H1 (cell line): ENCODE measurements at regions not wholly inside any gene's neighbourhood (a gene's known extent, or its start where the extent isn't known, plus 50 kb on each side); places are given as distances from the start of the nearest gene placed in this dataset.

Experiments used
- CTCF ChIA-PET: fragments of 300-600 bp; sonication (Branson Sonifier 250); formaldehyde crosslinking; loops from one replicate; lab custom pipeline; 2021; ENCODE audit not compliant: partially characterized antibody; lab: Charles Lee
- POLR2A ChIA-PET: fragments of 300-600 bp; sonication (Branson Sonifier 250); formaldehyde crosslinking; loops from one replicate; lab custom pipeline; 2021; ENCODE audit warnings: inconsistent platforms; ENCODE audit not compliant: partially characterized antibody; lab: Charles Lee
- DNase-seq, 2 experiments: peaks; one replicate each; pipeline versions ENCODE4 v3.0.0 to v3.0.0-alpha.2; 2010 to 2022; ENCODE audit warnings: low spot score in 2 of 2, low read depth in 1 of 2, mixed read lengths in 1 of 2
- FAIRE-seq: peaks from 2 replicates; lab custom pipeline; 2011; peaks lifted over from hg19 to GRCh38; lab: Jason Lieb, UNC
- H2AFZ ChIP-seq: 2 replicates; pipeline ENCODE4 v1.8.1; 2012; ENCODE audit warnings: low read length, inconsistent platforms
- H2AK5ac ChIP-seq: 2 replicates; pipeline ENCODE4 v1.6.1; 2013; ENCODE audit warnings: low read depth, low read length
- H2BK120ac ChIP-seq: replicated peaks from 2 replicates; pipeline ENCODE3; 2013; ENCODE audit warnings: low read depth, low read length, inconsistent platforms
- H2BK12ac ChIP-seq: 2 replicates; pipeline ENCODE4 v1.6.1; 2013; ENCODE audit warnings: low read depth, low read length
- H2BK15ac ChIP-seq: 2 replicates; pipeline ENCODE4 v1.6.1; 2013; ENCODE audit warnings: low read length
- H2BK20ac ChIP-seq: 2 replicates; pipeline ENCODE4 v1.6.1; 2013; ENCODE audit warnings: low read length
- H2BK5ac ChIP-seq: 2 replicates; pipeline ENCODE4 v1.6.1; 2013; ENCODE audit warnings: low read depth, low read length
- H3K14ac ChIP-seq: 2 replicates; pipeline ENCODE4 v1.6.1; 2013; ENCODE audit warnings: inconsistent platforms; ENCODE audit not compliant: insufficient read length
- H3K18ac ChIP-seq: 2 replicates; pipeline ENCODE4 v1.6.1; 2013; ENCODE audit warnings: low read length; ENCODE audit errors: extremely low read depth
- H3K23ac ChIP-seq: 2 replicates; pipeline ENCODE4 v1.6.1; 2013; ENCODE audit warnings: inconsistent platforms; ENCODE audit not compliant: insufficient read length
- H3K23me2 ChIP-seq: 2 replicates; pipeline ENCODE4 v1.6.1; 2013; ENCODE audit warnings: low read depth, low read length
- H3K27ac ChIP-seq: 2 replicates; pipeline ENCODE4 v1.6.1; 2011; ENCODE audit warnings: low read depth, low read length, inconsistent platforms
- H3K27me3 ChIP-seq, 4 experiments: replicated peaks in 1 of 4; 1 replicate in 1 of 4; 2 replicates in 3 of 4; pipeline versions ENCODE4 v1.6.1 to v1.8.1; 2011 to 2013; ENCODE audit warnings: low read length in 3 of 4, mild to moderate bottlenecking in 3 of 4, inconsistent platforms in 2 of 4, mixed read lengths in 2 of 4, moderate library complexity in 1 of 4; ENCODE audit not compliant: control insufficient read depth in 3 of 4, insufficient read depth in 3 of 4; ENCODE audit errors: extremely low read depth in 1 of 4
- H3K36me3 ChIP-seq, 4 experiments: 2 replicates each; pipeline versions ENCODE4 v1.6.1 to v1.8.1; 2011 to 2013; ENCODE audit warnings: mild to moderate bottlenecking in 4 of 4, low read length in 3 of 4, moderate library complexity in 2 of 4, control low read depth in 1 of 4, inconsistent platforms in 1 of 4; ENCODE audit not compliant: insufficient read depth in 4 of 4, control insufficient read depth in 2 of 4
- H3K4ac ChIP-seq: replicated peaks from 2 replicates; pipeline ENCODE3; 2013; ENCODE audit warnings: low read length, low read depth, mixed read lengths, inconsistent platforms; ENCODE audit not compliant: insufficient read length
- H3K4me1 ChIP-seq, 4 experiments: replicated peaks in 1 of 4; 1 replicate in 1 of 4; 2 replicates in 3 of 4; pipeline versions ENCODE4 v1.6.1 to v1.8.1; 2011 to 2013; ENCODE audit warnings: low read length in 3 of 4, inconsistent platforms in 2 of 4, mixed read lengths in 1 of 4; ENCODE audit not compliant: insufficient read depth in 4 of 4, control insufficient read depth in 3 of 4
- H3K4me2 ChIP-seq, 2 experiments: 2 replicates each; pipeline versions ENCODE4 v1.6.1 to v1.8.1; 2011 to 2013; ENCODE audit warnings: low read depth in 2 of 2, low read length in 2 of 2, control low read depth in 1 of 2, inconsistent platforms in 1 of 2, mild to moderate bottlenecking in 1 of 2; ENCODE audit not compliant: insufficient read depth in 1 of 2
- H3K4me3 ChIP-seq, 4 experiments: fragments of 200-600, 300-600 bp in 1 of 4; sonication (generic), shearing (Covaris generic), sonication (Bioruptor Twin) in 1 of 4; 2 replicates each; pipeline versions ENCODE4 v1.5.1 to v1.8.1; 2011 to 2016; ENCODE audit warnings: low read length in 4 of 4, low read depth in 3 of 4, control low read depth in 2 of 4, inconsistent platforms in 2 of 4, mild to moderate bottlenecking in 2 of 4, mixed read lengths in 1 of 4, moderate library complexity in 1 of 4; ENCODE audit not compliant: insufficient read depth in 2 of 4; ENCODE audit errors: extremely low read depth in 1 of 4
- H3K56ac ChIP-seq: replicated peaks from 2 replicates; pipeline ENCODE3; 2013; ENCODE audit warnings: low read depth, mild to moderate bottlenecking, mixed read lengths, low read length, inconsistent platforms; ENCODE audit not compliant: insufficient read length
- H3K79me1 ChIP-seq: 2 replicates; pipeline ENCODE4 v1.6.1; 2013; ENCODE audit warnings: low read depth, low read length, control low read depth
- H3K79me2 ChIP-seq, 2 experiments: 2 replicates each; pipeline versions ENCODE4 v1.6.1 to v1.8.1; 2012 to 2013; ENCODE audit warnings: low read length in 2 of 2, mild to moderate bottlenecking in 2 of 2, inconsistent platforms in 1 of 2; ENCODE audit not compliant: insufficient read depth in 2 of 2, control insufficient read depth in 1 of 2
- H3K9ac ChIP-seq, 4 experiments: replicated peaks in 1 of 4; 1 replicate in 1 of 4; 2 replicates in 3 of 4; pipeline versions ENCODE4 v1.6.1 to v1.8.1; 2011 to 2013; ENCODE audit warnings: low read depth in 3 of 4, low read length in 3 of 4, control low read depth in 2 of 4, mild to moderate bottlenecking in 2 of 4, moderate library complexity in 2 of 4, inconsistent platforms in 1 of 4; ENCODE audit errors: extremely low read depth in 1 of 4
- H3K9me3 ChIP-seq, 2 experiments: 2 replicates each; pipeline versions ENCODE4 v1.6.1 to v1.8.1; 2012 to 2013; ENCODE audit warnings: mild to moderate bottlenecking in 2 of 2, moderate library complexity in 2 of 2, control low read depth in 1 of 2, inconsistent platforms in 1 of 2, low read depth in 1 of 2, low read length in 1 of 2, mixed read lengths in 1 of 2; ENCODE audit not compliant: insufficient read depth in 2 of 2
- H4K20me1 ChIP-seq, 2 experiments: replicated peaks in 1 of 2; 2 replicates each; pipeline versions ENCODE3 to v1.8.1; 2011 to 2013; ENCODE audit warnings: inconsistent platforms in 2 of 2, low read length in 2 of 2, mild to moderate bottlenecking in 1 of 2; ENCODE audit not compliant: insufficient read depth in 2 of 2, control insufficient read depth in 1 of 2
- H4K5ac ChIP-seq: 2 replicates; pipeline ENCODE4 v1.6.1; 2013; ENCODE audit warnings: low read length, low read depth, mixed read lengths, inconsistent platforms; ENCODE audit not compliant: insufficient read length
- H4K8ac ChIP-seq: 2 replicates; pipeline ENCODE4 v1.8.0; 2013; ENCODE audit warnings: mild to moderate bottlenecking, moderate library complexity, low read length, inconsistent platforms; ENCODE audit not compliant: insufficient read depth; ENCODE audit errors: extremely low read depth
- H4K91ac ChIP-seq: replicated peaks from 2 replicates; pipeline ENCODE3; 2013; ENCODE audit warnings: low read length, mixed read lengths, inconsistent platforms; ENCODE audit not compliant: insufficient read length
- CBX8 ChIP-seq: fragments of 300-800, 300-1000 bp; sonication (generic); IDR thresholded peaks from 2 replicates; pipeline ENCODE4 v1.7.1; 2016; ENCODE audit warnings: low read depth, low read length, borderline replicate concordance
- CHD1 ChIP-seq: IDR thresholded peaks from 2 replicates; pipeline ENCODE4 v1.6.1; 2012; ENCODE audit warnings: low read depth, low read length, improper control_type of control experiment
- CHD2 ChIP-seq: IDR thresholded peaks from 2 replicates; pipeline ENCODE4 v1.6.1; 2012; ENCODE audit warnings: low read length, improper control_type of control experiment
- CTBP2 ChIP-seq: IDR thresholded peaks from 2 replicates; pipeline ENCODE4 v1.7.0; 2011; ENCODE audit warnings: borderline replicate concordance, mild to moderate bottlenecking, moderate library complexity, mixed read lengths, low read length; ENCODE audit not compliant: insufficient read depth, insufficient read length
- EP300 ChIP-seq, 2 experiments: IDR thresholded peaks; 1 replicate in 1 of 2; 2 replicates in 1 of 2; pipeline ENCODE4 v1.6.1; 2011 to 2012; ENCODE audit warnings: low read depth in 2 of 2, low read length in 2 of 2, mild to moderate bottlenecking in 2 of 2, borderline replicate concordance in 1 of 2, inconsistent platforms in 1 of 2, moderate library complexity in 1 of 2
- GTF2F1 ChIP-seq: IDR thresholded peaks from 2 replicates; pipeline ENCODE4 v1.6.1; 2012; ENCODE audit warnings: low read depth, low read length, improper control_type of control experiment, borderline replicate concordance
- JUN ChIP-seq: IDR thresholded peaks from 2 replicates; pipeline ENCODE4 v1.6.1; 2011; ENCODE audit warnings: low read depth, mild to moderate bottlenecking, improper control_type of control experiment, low read length
- POLR2A ChIP-seq, 2 experiments: IDR thresholded peaks; 1 replicate in 1 of 2; 2 replicates in 1 of 2; pipeline ENCODE4 v1.6.1; 2011; ENCODE audit warnings: low read depth in 2 of 2, low read length in 2 of 2, mild to moderate bottlenecking in 2 of 2; ENCODE audit errors: control extremely low read depth in 1 of 2
- RAD21 ChIP-seq, 2 experiments: IDR thresholded peaks in 1 of 2; conservative IDR thresholded peaks in 1 of 2; 2 replicates each; pipeline ENCODE4 v1.6.1; 2011; ENCODE audit warnings: low read depth in 2 of 2, low read length in 2 of 2, improper control_type of control experiment in 1 of 2, inconsistent platforms in 1 of 2, mild to moderate bottlenecking in 1 of 2, moderate library complexity in 1 of 2
- RNF2 ChIP-seq: fragments of 200-900, 300-1000 bp; sonication (generic); IDR thresholded peaks from 2 replicates; pipeline ENCODE4 v1.7.1; 2016; ENCODE audit warnings: borderline replicate concordance, low read depth, mild to moderate bottlenecking, antibody characterized with exemption, low read length; ENCODE audit not compliant: poor library complexity, severe bottlenecking; ENCODE audit errors: missing control alignments
- RXRA ChIP-seq: IDR thresholded peaks from 2 replicates; pipeline ENCODE4 v1.6.1; 2011; ENCODE audit warnings: low read depth, mild to moderate bottlenecking, low read length, moderate library complexity; ENCODE audit not compliant: insufficient read depth
- SIX5 ChIP-seq: IDR thresholded peaks from 2 replicates; pipeline ENCODE4 v1.6.1; 2011; ENCODE audit warnings: mild to moderate bottlenecking, low read depth, low read length
- TBP ChIP-seq: IDR thresholded peaks from 2 replicates; pipeline ENCODE4 v1.6.1; 2011; ENCODE audit warnings: low read depth, low read length, improper control_type of control experiment
- TEAD4 ChIP-seq: IDR thresholded peaks from 2 replicates; pipeline ENCODE4 v1.6.1; 2012; ENCODE audit warnings: low read depth, low read length, inconsistent platforms, mixed read lengths
- YY1 ChIP-seq: IDR thresholded peaks from 2 replicates; pipeline ENCODE4 v1.6.1; 2011; ENCODE audit warnings: low read depth, mild to moderate bottlenecking, low read length
- WGBS, 2 experiments: shearing (Covaris generic) in 1 of 2; methylation state at CpG; one replicate each; pipeline versions ENCODE4 v1.1.6 to v1.1.7; 2013 to 2015; ENCODE audit warnings: low lambda C conversion rate in 2 of 2, mixed read lengths in 2 of 2, inconsistent platforms in 1 of 2, low coverage in 1 of 2, missing lambda C conversion rate in 1 of 2; ENCODE audit not compliant: insufficient replicate concordance in 2 of 2, insufficient coverage in 1 of 2, insufficient read length in 1 of 2; ENCODE audit errors: extremely low coverage in 1 of 2, missing lambda C conversion rate in 1 of 2; 5-methylcytosine and 5-hydroxymethylcytosine counted together

DNA sequence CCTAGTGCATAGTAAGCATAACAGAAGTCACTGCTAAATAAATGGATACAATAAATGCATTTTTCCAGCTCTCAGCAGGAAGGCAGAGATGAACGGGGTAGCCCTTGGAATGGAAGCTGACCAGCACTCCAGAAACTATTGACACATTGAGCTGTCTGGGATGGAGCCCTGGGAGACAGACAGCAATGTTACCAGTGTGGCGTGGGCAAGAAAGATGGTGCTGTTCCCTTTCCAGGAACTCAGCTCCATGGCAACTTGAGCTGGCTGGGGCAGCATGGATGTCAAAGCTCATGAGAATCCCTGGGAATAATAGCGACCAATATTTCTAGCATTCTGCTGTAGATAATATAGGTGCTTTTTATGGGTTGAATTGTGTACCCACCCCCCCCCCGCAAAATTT, 104.3 kb upstream of the PTPRT start:
- H3K4me3 ChIP-seq = no peak overlapping the region
- no peak overlapping the region for H4K91ac ChIP-seq
- no peak overlapping the region for H2BK15ac ChIP-seq
- H3K79me2 ChIP-seq = no peaks in the 10 kb centered on the region
- H4K5ac ChIP-seq = no peak overlapping the region
- H3K23ac ChIP-seq = no peak overlapping the region
- no peak overlapping the region for H2BK120ac ChIP-seq
- WGBS, 2 experiments = 94% methylated on average over 4 of the region's 4 CpGs; no CpG with 5 or more reads in 1 of the 2 experiments
- FAIRE-seq = no peak
- H3K18ac ChIP-seq = no peak overlapping the region
- no peak overlapping the region for H2AFZ ChIP-seq
- POLR2A ChIA-PET = no interaction called here
- H2BK5ac ChIP-seq = no peak overlapping the region
- no peak overlapping the region for H3K4me2 ChIP-seq
- no peak overlapping the region for H3K9ac ChIP-seq
- no peak overlapping the region for H3K27ac ChIP-seq
- no peak overlapping the region for H2BK12ac ChIP-seq
- H3K27me3 ChIP-seq = no peaks in the 10 kb centered on the region; a peak in 1 of 7 replicates
- H3K14ac ChIP-seq = no peak overlapping the region
- H2BK20ac ChIP-seq = no peak overlapping the region
- no peaks in the 10 kb centered on the region for H3K79me1 ChIP-seq
- H3K4ac ChIP-seq = no peak overlapping the region
- no peak overlapping the region for H4K8ac ChIP-seq
- no peak for DNase-seq
- peaks cover 7 to 8% of the 10 kb centered on the region in 2 experiments; a peak in 2 of 4 replicates for H3K9me3 ChIP-seq
- H3K56ac ChIP-seq = no peak overlapping the region
- no peaks in the 10 kb centered on the region for H3K36me3 ChIP-seq
- H3K23me2 ChIP-seq = no peaks in the 10 kb centered on the region
- peaks cover 0 to 5% (median 3%) of the 10 kb centered on the region in 4 experiments; a peak in 5 of 7 replicates for H3K4me1 ChIP-seq
- CTCF ChIA-PET = interaction anchor here (0.5 kb wide), 1 partner anchor 636 kb away, joined by 4 read pairs; no protein-coding TSS in a partner anchor
- no peak overlapping the region for H2AK5ac ChIP-seq
- no peaks in the 10 kb centered on the region for H4K20me1 ChIP-seq
- TF ChIP-seq CTBP2 = no peak
- TF ChIP-seq SIX5 = no peak
- TF ChIP-seq JUN = no peak
- no peak for TF ChIP-seq EP300 (IDR thresholded peaks at IDR 0.05; ENCODE audit: borderline replicate concordance in 1 of 2, low read depth in 2 of 2, low read length in 2 of 2)
- no peak for TF ChIP-seq RAD21 (IDR thresholded peaks at IDR 0.05 in 1 of 2, conservative IDR thresholded peaks at IDR 0.05 in 1 of 2; ENCODE audit: low read depth in 2 of 2, low read length in 2 of 2)
- TF ChIP-seq YY1 = no peak
- no peak for TF ChIP-seq CHD1
- no peak for TF ChIP-seq CHD2
- no peak for TF ChIP-seq TBP
- TF ChIP-seq GTF2F1 = no peak
- no peak for TF ChIP-seq POLR2A (IDR thresholded peaks at IDR 0.05; ENCODE audit: control extremely low read depth in 1 of 2, low read depth in 2 of 2, low read length in 2 of 2)
- no peak for TF ChIP-seq RXRA
- TF ChIP-seq CBX8 = no peak
- no peak for TF ChIP-seq TEAD4
- TF ChIP-seq RNF2 = no peak
